Endodermal cell (in vitro differentiated cells): ENCODE measurements at regions not wholly inside any gene's neighbourhood (a gene's known extent, or its start where the extent isn't known, plus 50 kb on each side); places are given as distances from the start of the nearest gene placed in this dataset.

Experiments
- DNase-seq: peaks from one replicate; pipeline ENCODE4 v3.0.0-alpha.2; 2017
- H3K27ac ChIP-seq: 2 replicates; pipeline ENCODE4 v1.5.1; 2013; ENCODE audit warnings: mild to moderate bottlenecking, low read depth, low read length, moderate library complexity
- H3K27me3 ChIP-seq: 2 replicates; pipeline ENCODE4 v1.6.1; 2013; ENCODE audit warnings: mild to moderate bottlenecking, low read length, moderate library complexity; ENCODE audit not compliant: insufficient read depth, control insufficient read depth, poor library complexity, severe bottlenecking
- H3K36me3 ChIP-seq: 2 replicates; pipeline ENCODE4 v1.7.0; 2013; ENCODE audit warnings: mild to moderate bottlenecking, low read length, moderate library complexity; ENCODE audit not compliant: control insufficient read depth, insufficient read depth
- H3K4me1 ChIP-seq: one replicate; pipeline ENCODE4 v1.7.0; 2013; ENCODE audit warnings: low read length; ENCODE audit not compliant: control insufficient read depth, insufficient read depth
- H3K4me3 ChIP-seq: 2 replicates; pipeline ENCODE4 v1.5.1; 2013; ENCODE audit warnings: mild to moderate bottlenecking, low read length, moderate library complexity
- H3K9ac ChIP-seq: 2 replicates; pipeline ENCODE4 v1.6.1; 2013; ENCODE audit warnings: mild to moderate bottlenecking, low read length, moderate library complexity; ENCODE audit not compliant: poor library complexity, severe bottlenecking; ENCODE audit errors: extremely low read depth
- H3K9me3 ChIP-seq: 2 replicates; pipeline ENCODE4 v1.6.1; 2013; ENCODE audit warnings: mild to moderate bottlenecking, low read length, moderate library complexity; ENCODE audit not compliant: control insufficient read depth
- H3K27ac Mint-ChIP-seq: 2 replicates; pipeline ENCODE4 v1.8.0; 2020; ENCODE audit warnings: mixed read lengths
- H3K27me3 Mint-ChIP-seq: 2 replicates; pipeline ENCODE4 v1.8.0; 2021; ENCODE audit warnings: mild to moderate bottlenecking, mixed read lengths; ENCODE audit not compliant: insufficient read depth
- H3K36me3 Mint-ChIP-seq: 2 replicates; pipeline ENCODE4 v1.8.0; 2020; ENCODE audit warnings: low read depth, mixed read lengths
- H3K4me1 Mint-ChIP-seq: 2 replicates; pipeline ENCODE4 v1.8.0; 2020; ENCODE audit warnings: mixed read lengths
- H3K4me3 Mint-ChIP-seq: 2 replicates; pipeline ENCODE4 v1.8.0; 2020; ENCODE audit warnings: mild to moderate bottlenecking, moderate library complexity, mixed read lengths
- H3K9me3 Mint-ChIP-seq: 2 replicates; pipeline ENCODE4 v1.8.0; 2020; ENCODE audit warnings: mild to moderate bottlenecking, mixed read lengths
- WGBS, 2 experiments: methylation state at CpG; one replicate each; pipeline versions ENCODE4 v1.1.5 to v1.1.7; 2013; ENCODE audit warnings: missing lambda C conversion rate in 2 of 2, mixed read lengths in 1 of 2; ENCODE audit not compliant: insufficient coverage in 1 of 2, insufficient read length in 1 of 2; 5-methylcytosine and 5-hydroxymethylcytosine counted together
- TF ChIP-seq, protein P1 (sequence below): fragments of 200-600 bp; sonication (generic); conservative IDR thresholded peaks from 2 replicates; pipeline ENCODE4 v1.5.0; 2021; ENCODE audit warnings: antibody characterized with exemption, mild to moderate bottlenecking

GRCh38 chr7:69517985-69518704, 80.1 kb upstream of the AUTS2 start:
- peak; percentile 70 for DNase-seq
- Histone ChIP-seq H3K9me3 (no peaks in the 10 kb centered on the region), H3K4me1 (no peaks in the 10 kb centered on the region), H3K27me3 (no peaks in the 10 kb centered on the region), H3K4me3 (no peak overlapping the region), H3K9ac (no peak overlapping the region), H3K36me3 (no peaks in the 10 kb centered on the region), H3K27ac (no peak overlapping the region)
- H3K36me3 Mint-ChIP-seq: no peaks in the 10 kb centered on the region
- peaks cover 6% of the 10 kb centered on the region for H3K4me1 Mint-ChIP-seq
- TF ChIP-seq, protein P1, sequence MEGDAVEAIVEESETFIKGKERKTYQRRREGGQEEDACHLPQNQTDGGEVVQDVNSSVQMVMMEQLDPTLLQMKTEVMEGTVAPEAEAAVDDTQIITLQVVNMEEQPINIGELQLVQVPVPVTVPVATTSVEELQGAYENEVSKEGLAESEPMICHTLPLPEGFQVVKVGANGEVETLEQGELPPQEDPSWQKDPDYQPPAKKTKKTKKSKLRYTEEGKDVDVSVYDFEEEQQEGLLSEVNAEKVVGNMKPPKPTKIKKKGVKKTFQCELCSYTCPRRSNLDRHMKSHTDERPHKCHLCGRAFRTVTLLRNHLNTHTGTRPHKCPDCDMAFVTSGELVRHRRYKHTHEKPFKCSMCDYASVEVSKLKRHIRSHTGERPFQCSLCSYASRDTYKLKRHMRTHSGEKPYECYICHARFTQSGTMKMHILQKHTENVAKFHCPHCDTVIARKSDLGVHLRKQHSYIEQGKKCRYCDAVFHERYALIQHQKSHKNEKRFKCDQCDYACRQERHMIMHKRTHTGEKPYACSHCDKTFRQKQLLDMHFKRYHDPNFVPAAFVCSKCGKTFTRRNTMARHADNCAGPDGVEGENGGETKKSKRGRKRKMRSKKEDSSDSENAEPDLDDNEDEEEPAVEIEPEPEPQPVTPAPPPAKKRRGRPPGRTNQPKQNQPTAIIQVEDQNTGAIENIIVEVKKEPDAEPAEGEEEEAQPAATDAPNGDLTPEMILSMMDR: no peak
- no peak overlapping the region for H3K4me3 Mint-ChIP-seq
- 59 to 73% methylated on average over 11 to 14 of the region's 14 CpGs for WGBS, 2 experiments
- peak overlapping the region; percentile 48 for H3K27ac Mint-ChIP-seq
- no peaks in the 10 kb centered on the region for H3K27me3 Mint-ChIP-seq
- peaks cover 2% of the 10 kb centered on the region for H3K9me3 Mint-ChIP-seq

- Mint-ChIP-seq H3K27me3 (no peaks in the 10 kb centered on the region), H3K4me1 (peaks cover 6% of the 10 kb centered on the region), H3K9me3 (no peaks in the 10 kb centered on the region), H3K4me3 (no peak overlapping the region), H3K27ac (peak overlapping the region; percentile 48), H3K36me3 (no peaks in the 10 kb centered on the region)
- no peak for DNase-seq
- 52 to 72% methylated on average over 4 of the region's 4 CpGs for WGBS, 2 experiments
- H3K36me3 ChIP-seq: no peaks in the 10 kb centered on the region
- no peak overlapping the region for H3K27ac ChIP-seq
- H3K9me3 ChIP-seq: no peaks in the 10 kb centered on the region
- H3K27me3 ChIP-seq: no peaks in the 10 kb centered on the region
- no peak overlapping the region for H3K4me3 ChIP-seq
- no peaks in the 10 kb centered on the region for H3K4me1 ChIP-seq
- TF ChIP-seq, protein P1: no peak
- no peak overlapping the region for H3K9ac ChIP-seq
Observed at GRCh38 chr7:69518705-69519077, 79.6 kb upstream of the AUTS2 start.

GRCh38 chr7:69526570-69526969, 71.7 kb upstream of the AUTS2 start:
- H3K4me3 ChIP-seq: no peak overlapping the region
- no peak overlapping the region for H3K27ac Mint-ChIP-seq
- peaks cover 16% of the 10 kb centered on the region for H3K4me1 Mint-ChIP-seq
- H3K36me3 ChIP-seq: no peaks in the 10 kb centered on the region
- TF ChIP-seq, protein P1: no peak
- no peaks in the 10 kb centered on the region for H3K27me3 Mint-ChIP-seq
- H3K9me3 Mint-ChIP-seq: no peaks in the 10 kb centered on the region
- no peak overlapping the region for H3K4me3 Mint-ChIP-seq
- H3K4me1 ChIP-seq: peaks cover 4% of the 10 kb centered on the region
- H3K27ac ChIP-seq: no peak overlapping the region
- no peaks in the 10 kb centered on the region for H3K9me3 ChIP-seq
- no peak for DNase-seq
- WGBS, 2 experiments: 90 to 92% methylated on average over 4 to 5 of the region's 5 CpGs
- no peak overlapping the region for H3K9ac ChIP-seq
- no peaks in the 10 kb centered on the region for H3K36me3 Mint-ChIP-seq
- H3K27me3 ChIP-seq: no peaks in the 10 kb centered on the region
